H1 (cell line): ENCODE measurements at regions not wholly inside any gene's neighbourhood (a gene's known extent, or its start where the extent isn't known, plus 50 kb on each side); places are given as distances from the start of the nearest gene placed in this dataset.

ENCODE experiments used
- CTCF ChIA-PET: fragments of 300-600 bp; sonication (Branson Sonifier 250); formaldehyde crosslinking; loops from one replicate; lab custom pipeline; 2021; ENCODE audit not compliant: partially characterized antibody; lab: Charles Lee
- POLR2A ChIA-PET: fragments of 300-600 bp; sonication (Branson Sonifier 250); formaldehyde crosslinking; loops from one replicate; lab custom pipeline; 2021; ENCODE audit warnings: inconsistent platforms; ENCODE audit not compliant: partially characterized antibody; lab: Charles Lee
- DNase-seq, 2 experiments: peaks; one replicate each; pipeline versions ENCODE4 v3.0.0 to v3.0.0-alpha.2; 2010 to 2022; ENCODE audit warnings: low spot score in 2 of 2, low read depth in 1 of 2, mixed read lengths in 1 of 2
- FAIRE-seq: peaks from 2 replicates; lab custom pipeline; 2011; peaks lifted over from hg19 to GRCh38; lab: Jason Lieb, UNC
- H2AFZ ChIP-seq: 2 replicates; pipeline ENCODE4 v1.8.1; 2012; ENCODE audit warnings: low read length, inconsistent platforms
- H2AK5ac ChIP-seq: 2 replicates; pipeline ENCODE4 v1.6.1; 2013; ENCODE audit warnings: low read depth, low read length
- H2BK120ac ChIP-seq: replicated peaks from 2 replicates; pipeline ENCODE3; 2013; ENCODE audit warnings: low read depth, low read length, inconsistent platforms
- H2BK12ac ChIP-seq: 2 replicates; pipeline ENCODE4 v1.6.1; 2013; ENCODE audit warnings: low read depth, low read length
- H2BK15ac ChIP-seq: 2 replicates; pipeline ENCODE4 v1.6.1; 2013; ENCODE audit warnings: low read length
- H2BK20ac ChIP-seq: 2 replicates; pipeline ENCODE4 v1.6.1; 2013; ENCODE audit warnings: low read length
- H2BK5ac ChIP-seq: 2 replicates; pipeline ENCODE4 v1.6.1; 2013; ENCODE audit warnings: low read depth, low read length
- H3K14ac ChIP-seq: 2 replicates; pipeline ENCODE4 v1.6.1; 2013; ENCODE audit warnings: inconsistent platforms; ENCODE audit not compliant: insufficient read length
- H3K18ac ChIP-seq: 2 replicates; pipeline ENCODE4 v1.6.1; 2013; ENCODE audit warnings: low read length; ENCODE audit errors: extremely low read depth
- H3K23ac ChIP-seq: 2 replicates; pipeline ENCODE4 v1.6.1; 2013; ENCODE audit warnings: inconsistent platforms; ENCODE audit not compliant: insufficient read length
- H3K23me2 ChIP-seq: 2 replicates; pipeline ENCODE4 v1.6.1; 2013; ENCODE audit warnings: low read depth, low read length
- H3K27ac ChIP-seq: 2 replicates; pipeline ENCODE4 v1.6.1; 2011; ENCODE audit warnings: low read depth, low read length, inconsistent platforms
- H3K27me3 ChIP-seq, 4 experiments: replicated peaks in 1 of 4; 1 replicate in 1 of 4; 2 replicates in 3 of 4; pipeline versions ENCODE4 v1.6.1 to v1.8.1; 2011 to 2013; ENCODE audit warnings: low read length in 3 of 4, mild to moderate bottlenecking in 3 of 4, inconsistent platforms in 2 of 4, mixed read lengths in 2 of 4, moderate library complexity in 1 of 4; ENCODE audit not compliant: control insufficient read depth in 3 of 4, insufficient read depth in 3 of 4; ENCODE audit errors: extremely low read depth in 1 of 4
- H3K36me3 ChIP-seq, 4 experiments: 2 replicates each; pipeline versions ENCODE4 v1.6.1 to v1.8.1; 2011 to 2013; ENCODE audit warnings: mild to moderate bottlenecking in 4 of 4, low read length in 3 of 4, moderate library complexity in 2 of 4, control low read depth in 1 of 4, inconsistent platforms in 1 of 4; ENCODE audit not compliant: insufficient read depth in 4 of 4, control insufficient read depth in 2 of 4
- H3K4ac ChIP-seq: replicated peaks from 2 replicates; pipeline ENCODE3; 2013; ENCODE audit warnings: low read length, low read depth, mixed read lengths, inconsistent platforms; ENCODE audit not compliant: insufficient read length
- H3K4me1 ChIP-seq, 4 experiments: replicated peaks in 1 of 4; 1 replicate in 1 of 4; 2 replicates in 3 of 4; pipeline versions ENCODE4 v1.6.1 to v1.8.1; 2011 to 2013; ENCODE audit warnings: low read length in 3 of 4, inconsistent platforms in 2 of 4, mixed read lengths in 1 of 4; ENCODE audit not compliant: insufficient read depth in 4 of 4, control insufficient read depth in 3 of 4
- H3K4me2 ChIP-seq, 2 experiments: 2 replicates each; pipeline versions ENCODE4 v1.6.1 to v1.8.1; 2011 to 2013; ENCODE audit warnings: low read depth in 2 of 2, low read length in 2 of 2, control low read depth in 1 of 2, inconsistent platforms in 1 of 2, mild to moderate bottlenecking in 1 of 2; ENCODE audit not compliant: insufficient read depth in 1 of 2
- H3K4me3 ChIP-seq, 4 experiments: fragments of 200-600, 300-600 bp in 1 of 4; sonication (generic), shearing (Covaris generic), sonication (Bioruptor Twin) in 1 of 4; 2 replicates each; pipeline versions ENCODE4 v1.5.1 to v1.8.1; 2011 to 2016; ENCODE audit warnings: low read length in 4 of 4, low read depth in 3 of 4, control low read depth in 2 of 4, inconsistent platforms in 2 of 4, mild to moderate bottlenecking in 2 of 4, mixed read lengths in 1 of 4, moderate library complexity in 1 of 4; ENCODE audit not compliant: insufficient read depth in 2 of 4; ENCODE audit errors: extremely low read depth in 1 of 4
- H3K56ac ChIP-seq: replicated peaks from 2 replicates; pipeline ENCODE3; 2013; ENCODE audit warnings: low read depth, mild to moderate bottlenecking, mixed read lengths, low read length, inconsistent platforms; ENCODE audit not compliant: insufficient read length
- H3K79me1 ChIP-seq: 2 replicates; pipeline ENCODE4 v1.6.1; 2013; ENCODE audit warnings: low read depth, low read length, control low read depth
- H3K79me2 ChIP-seq, 2 experiments: 2 replicates each; pipeline versions ENCODE4 v1.6.1 to v1.8.1; 2012 to 2013; ENCODE audit warnings: low read length in 2 of 2, mild to moderate bottlenecking in 2 of 2, inconsistent platforms in 1 of 2; ENCODE audit not compliant: insufficient read depth in 2 of 2, control insufficient read depth in 1 of 2
- H3K9ac ChIP-seq, 4 experiments: replicated peaks in 1 of 4; 1 replicate in 1 of 4; 2 replicates in 3 of 4; pipeline versions ENCODE4 v1.6.1 to v1.8.1; 2011 to 2013; ENCODE audit warnings: low read depth in 3 of 4, low read length in 3 of 4, control low read depth in 2 of 4, mild to moderate bottlenecking in 2 of 4, moderate library complexity in 2 of 4, inconsistent platforms in 1 of 4; ENCODE audit errors: extremely low read depth in 1 of 4
- H3K9me3 ChIP-seq, 2 experiments: 2 replicates each; pipeline versions ENCODE4 v1.6.1 to v1.8.1; 2012 to 2013; ENCODE audit warnings: mild to moderate bottlenecking in 2 of 2, moderate library complexity in 2 of 2, control low read depth in 1 of 2, inconsistent platforms in 1 of 2, low read depth in 1 of 2, low read length in 1 of 2, mixed read lengths in 1 of 2; ENCODE audit not compliant: insufficient read depth in 2 of 2
- H4K20me1 ChIP-seq, 2 experiments: replicated peaks in 1 of 2; 2 replicates each; pipeline versions ENCODE3 to v1.8.1; 2011 to 2013; ENCODE audit warnings: inconsistent platforms in 2 of 2, low read length in 2 of 2, mild to moderate bottlenecking in 1 of 2; ENCODE audit not compliant: insufficient read depth in 2 of 2, control insufficient read depth in 1 of 2
- H4K5ac ChIP-seq: 2 replicates; pipeline ENCODE4 v1.6.1; 2013; ENCODE audit warnings: low read length, low read depth, mixed read lengths, inconsistent platforms; ENCODE audit not compliant: insufficient read length
- H4K8ac ChIP-seq: 2 replicates; pipeline ENCODE4 v1.8.0; 2013; ENCODE audit warnings: mild to moderate bottlenecking, moderate library complexity, low read length, inconsistent platforms; ENCODE audit not compliant: insufficient read depth; ENCODE audit errors: extremely low read depth
- H4K91ac ChIP-seq: replicated peaks from 2 replicates; pipeline ENCODE3; 2013; ENCODE audit warnings: low read length, mixed read lengths, inconsistent platforms; ENCODE audit not compliant: insufficient read length
- BACH1 ChIP-seq: IDR thresholded peaks from 2 replicates; pipeline ENCODE4 v1.6.1; 2012; ENCODE audit warnings: low read length, improper control_type of control experiment
- HDAC2 ChIP-seq, 2 experiments: fragments of 300-600 bp in 1 of 2; sonication (generic) in 1 of 2; IDR thresholded peaks; 2 replicates each; pipeline ENCODE4 v1.6.1; 2011 to 2012; ENCODE audit warnings: low read depth in 2 of 2, low read length in 2 of 2, mild to moderate bottlenecking in 2 of 2, moderate library complexity in 2 of 2, borderline replicate concordance in 1 of 2, inconsistent platforms in 1 of 2
- SUZ12 ChIP-seq: fragments of 200-600 bp; sonication (generic); IDR thresholded peaks from 2 replicates; pipeline ENCODE4 v1.6.1; 2012; ENCODE audit warnings: mild to moderate bottlenecking, inconsistent platforms, low read length, moderate library complexity, mixed read lengths
- WGBS, 2 experiments: shearing (Covaris generic) in 1 of 2; methylation state at CpG; one replicate each; pipeline versions ENCODE4 v1.1.6 to v1.1.7; 2013 to 2015; ENCODE audit warnings: low lambda C conversion rate in 2 of 2, mixed read lengths in 2 of 2, inconsistent platforms in 1 of 2, low coverage in 1 of 2, missing lambda C conversion rate in 1 of 2; ENCODE audit not compliant: insufficient replicate concordance in 2 of 2, insufficient coverage in 1 of 2, insufficient read length in 1 of 2; ENCODE audit errors: extremely low coverage in 1 of 2, missing lambda C conversion rate in 1 of 2; 5-methylcytosine and 5-hydroxymethylcytosine counted together

DNA sequence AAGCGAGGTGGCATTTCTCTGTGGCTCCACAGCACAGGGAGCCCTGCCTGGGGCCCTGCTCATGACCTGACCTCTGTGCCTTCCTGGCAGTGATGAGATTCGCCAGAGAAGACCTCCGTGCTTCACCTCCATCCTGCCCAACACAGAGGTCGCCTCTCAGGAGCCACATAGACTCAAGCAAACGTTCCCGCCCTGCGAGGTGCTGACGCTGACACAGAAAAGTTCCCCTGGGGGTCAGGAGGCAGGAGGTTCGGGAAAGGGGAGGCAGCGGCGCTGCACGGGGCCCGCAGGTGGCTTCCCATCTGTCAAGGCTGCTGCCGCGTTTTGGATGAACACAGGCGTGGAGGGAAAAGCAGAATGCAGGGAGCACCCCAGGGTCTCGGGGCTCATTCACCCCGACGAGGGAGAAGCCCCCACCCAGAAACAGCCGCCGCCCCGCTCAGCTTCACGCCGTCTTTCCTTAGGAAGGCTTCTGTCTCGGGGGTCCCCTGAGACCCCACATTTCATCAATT, 579.6 kb upstream of the SALL3 start:
- H4K8ac ChIP-seq, result no peak overlapping the region
- ChIA-PET CTCF (no interaction called here), POLR2A (no interaction called here)
- H2AFZ ChIP-seq, result no peak overlapping the region
- H3K4me2 ChIP-seq, result no peak overlapping the region
- no peak overlapping the region for H3K56ac ChIP-seq
- no peak overlapping the region for H4K5ac ChIP-seq
- H3K4ac ChIP-seq, result no peak overlapping the region
- no peak overlapping the region for H2AK5ac ChIP-seq
- no peaks in the 10 kb centered on the region for H3K79me1 ChIP-seq
- no peaks in the 10 kb centered on the region for H4K20me1 ChIP-seq
- 95% methylated on average over 13 of the region's 25 CpGs; no CpG with 5 or more reads in 1 of the 2 experiments for WGBS, 2 experiments
- DNase-seq (no peak), FAIRE-seq (no peak)
- H3K36me3 ChIP-seq, result no peaks in the 10 kb centered on the region
- no peak overlapping the region for H4K91ac ChIP-seq
- H3K9ac ChIP-seq, result no peak overlapping the region
- no peaks in the 10 kb centered on the region for H3K4me1 ChIP-seq
- H3K9me3 ChIP-seq, result no peaks in the 10 kb centered on the region
- no peak overlapping the region for H2BK5ac ChIP-seq
- H3K18ac ChIP-seq, result no peak overlapping the region
- H3K79me2 ChIP-seq, result no peaks in the 10 kb centered on the region
- H2BK12ac ChIP-seq, result no peak overlapping the region
- no peak overlapping the region for H2BK15ac ChIP-seq
- no peak overlapping the region for H2BK120ac ChIP-seq
- H3K27ac ChIP-seq, result no peak overlapping the region
- no peak overlapping the region for H3K14ac ChIP-seq
- no peak overlapping the region for H2BK20ac ChIP-seq
- H3K23me2 ChIP-seq, result no peaks in the 10 kb centered on the region
- H3K4me3 ChIP-seq, result no peak overlapping the region
- no peak overlapping the region for H3K23ac ChIP-seq
- H3K27me3 ChIP-seq, result no peaks in the 10 kb centered on the region
- TF ChIP-seq SUZ12, result no peak
- no peak for TF ChIP-seq HDAC2 (IDR thresholded peaks at IDR 0.05; ENCODE audit: borderline replicate concordance in 1 of 2, low read depth in 2 of 2, low read length in 2 of 2)
- TF ChIP-seq BACH1, result no peak
